MCF 10A (cell line): ENCODE measurements at regions not wholly inside any gene's neighbourhood (a gene's known extent, or its start where the extent isn't known, plus 50 kb on each side); places are given as distances from the start of the nearest gene placed in this dataset.

ENCODE experiments used
- BruUV-seq: library from RNA; stranded (reverse); fragments of 400-500 nt; replicated peaks from 2 replicates; lab custom pipeline; 2021; lab: Mats Ljungman, UMichigan
- CTCF ChIA-PET: fragments of 300-600 bp; sonication (Branson Sonifier 250); formaldehyde crosslinking; extraction: SDS; loops from one replicate; lab custom pipeline; 2021; ENCODE audit warnings: antibody characterized with exemption, inconsistent platforms; lab: Yijun Ruan, JAX
- POLR2A ChIA-PET: fragments of 300-600, 350-650 bp; sonication (Branson Sonifier 250); formaldehyde crosslinking; extraction: SDS; loops from one replicate; lab custom pipeline; 2020; ENCODE audit warnings: antibody characterized with exemption, inconsistent platforms; lab: Yijun Ruan, JAX
- DNase-seq: peaks from one replicate; pipeline ENCODE4 v3.0.0-alpha.2; 2018; ENCODE audit not compliant: unreplicated experiment
- H3K27ac Mint-ChIP-seq: one replicate; pipeline ENCODE4 v1.8.0; 2022; ENCODE audit warnings: mild to moderate bottlenecking, low read depth, mixed read lengths; ENCODE audit not compliant: unreplicated experiment
- H3K27me3 Mint-ChIP-seq: one replicate; pipeline ENCODE4 v1.8.0; 2022; ENCODE audit warnings: mixed read lengths; ENCODE audit not compliant: insufficient read depth, unreplicated experiment
- H3K36me3 Mint-ChIP-seq: one replicate; pipeline ENCODE4 v1.8.0; 2022; ENCODE audit warnings: mild to moderate bottlenecking, moderate library complexity, mixed read lengths; ENCODE audit not compliant: insufficient read depth, unreplicated experiment
- H3K4me1 Mint-ChIP-seq: one replicate; pipeline ENCODE4 v1.8.0; 2022; ENCODE audit warnings: mixed read lengths; ENCODE audit not compliant: insufficient read depth, unreplicated experiment
- H3K4me3 Mint-ChIP-seq: one replicate; pipeline ENCODE4 v1.8.0; 2022; ENCODE audit warnings: mild to moderate bottlenecking, moderate library complexity, mixed read lengths; ENCODE audit not compliant: unreplicated experiment
- H3K9me3 Mint-ChIP-seq: one replicate; pipeline ENCODE4 v1.8.0; 2022; ENCODE audit warnings: mixed read lengths; ENCODE audit not compliant: unreplicated experiment
- CTCF ChIP-seq: fragments of 200-600 bp; IDR thresholded peaks from one replicate; pipeline ENCODE4 v1.8.0; 2022; ENCODE audit warnings: antibody characterized with exemption, mild to moderate bottlenecking; ENCODE audit not compliant: unreplicated experiment
- intact Hi-C: fragments of 100-400 bp; cut with micrococcal nuclease; formaldehyde crosslinking; loops from 2 replicates; pipeline ENCODE4 v1.14.1; 2022

DNA sequence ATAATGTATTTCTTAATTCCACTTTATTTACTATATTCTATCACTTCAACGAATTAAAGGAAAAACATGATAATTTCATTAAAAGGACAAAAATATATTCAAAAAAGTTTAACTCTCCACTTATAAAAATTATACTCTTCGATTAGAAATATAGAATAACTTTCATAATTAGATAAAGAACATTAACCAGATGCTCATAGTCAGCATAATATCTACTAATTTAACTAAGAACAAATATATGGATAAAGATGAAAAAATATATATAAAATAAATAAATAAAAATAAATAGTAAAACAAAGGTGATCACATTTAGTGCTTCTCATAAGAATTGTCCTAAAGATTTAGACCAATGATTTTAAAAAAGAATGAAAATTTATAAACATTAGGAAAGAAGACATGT is 1065.2 kb upstream of the CNTN5 start:
- CTCF ChIA-PET = no interaction called here
- TF ChIP-seq CTCF = no peak
- Mint-ChIP-seq H3K27ac (no peak overlapping the region), H3K4me1 (no peaks in the 10 kb centered on the region), H3K27me3 (peaks cover 84% of the 10 kb centered on the region), H3K36me3 (no peaks in the 10 kb centered on the region), H3K9me3 (no peaks in the 10 kb centered on the region), H3K4me3 (no peak overlapping the region)
- DNase-seq = no peak
- BruUV-seq = no TSS peak
- POLR2A ChIA-PET = no interaction called here
- intact Hi-C loops = no loop called here

- CTCF ChIA-PET = no interaction called here
- TF ChIP-seq CTCF = no peak
- H3K4me3 Mint-ChIP-seq = no peak overlapping the region
- H3K9me3 Mint-ChIP-seq = no peaks in the 10 kb centered on the region
- no peak for DNase-seq
- H3K4me1 Mint-ChIP-seq = no peaks in the 10 kb centered on the region
- POLR2A ChIA-PET = no interaction called here
- no peak overlapping the region for H3K27ac Mint-ChIP-seq
- H3K27me3 Mint-ChIP-seq = peaks cover 87% of the 10 kb centered on the region
- BruUV-seq = no TSS peak
- intact Hi-C loops = no loop called here
- H3K36me3 Mint-ChIP-seq = no peaks in the 10 kb centered on the region
Observed at GRCh38 chr11:97956904-97957303, 1063.8 kb upstream of the CNTN5 start.

DNA sequence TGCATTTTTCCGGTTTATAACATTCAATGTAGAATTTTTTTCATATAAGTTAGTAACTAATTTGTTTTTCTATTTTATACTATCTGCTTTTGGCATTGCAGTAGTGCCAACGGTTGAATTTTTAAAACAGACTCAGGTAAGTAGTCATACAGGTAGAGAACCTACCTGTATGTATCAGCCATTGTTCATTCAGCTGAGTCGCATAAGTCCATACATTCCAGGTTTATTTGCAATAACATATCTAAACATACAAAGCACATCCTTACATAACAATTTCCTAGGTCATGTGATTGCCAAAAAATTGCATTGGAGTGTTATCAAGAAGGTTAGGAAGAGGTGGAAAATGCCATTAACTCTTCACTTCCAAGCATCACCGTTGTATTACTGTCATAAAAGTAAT is 1059.3 kb upstream of the CNTN5 start:
- CTCF ChIA-PET = no interaction called here
- no peak for DNase-seq
- no peak overlapping the region for H3K4me3 Mint-ChIP-seq
- no peak for TF ChIP-seq CTCF
- H3K27me3 Mint-ChIP-seq = peaks cover 67% of the 10 kb centered on the region
- H3K27ac Mint-ChIP-seq = no peak overlapping the region
- peaks cover 6% of the 10 kb centered on the region for H3K4me1 Mint-ChIP-seq
- intact Hi-C loops = no loop called here
- H3K36me3 Mint-ChIP-seq = no peaks in the 10 kb centered on the region
- POLR2A ChIA-PET = no interaction called here
- no peaks in the 10 kb centered on the region for H3K9me3 Mint-ChIP-seq
- BruUV-seq = no TSS peak

DNA sequence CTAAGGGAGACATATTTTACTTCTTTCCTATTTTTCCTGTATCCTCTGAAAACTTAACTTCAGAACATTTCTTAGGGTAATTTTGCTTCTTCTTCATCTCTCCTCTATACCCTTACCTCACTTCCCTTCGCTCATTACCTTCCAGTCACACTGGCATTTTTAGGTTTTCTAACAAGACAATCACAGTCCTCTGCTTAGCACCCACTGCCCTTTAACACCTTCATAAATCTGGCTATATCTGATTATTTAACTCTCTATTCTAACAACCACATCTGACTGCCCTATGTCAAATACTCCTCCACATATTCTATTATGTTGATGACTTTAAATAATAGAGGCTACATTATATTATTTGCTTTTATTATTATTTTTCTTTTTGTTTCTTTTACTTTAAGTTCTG is 1058.0 kb upstream of the CNTN5 start:
- Mint-ChIP-seq H3K27me3 (peaks cover 53% of the 10 kb centered on the region), H3K4me1 (peaks cover 6% of the 10 kb centered on the region), H3K27ac (no peak overlapping the region), H3K9me3 (no peaks in the 10 kb centered on the region), H3K4me3 (no peak overlapping the region), H3K36me3 (no peaks in the 10 kb centered on the region)
- no TSS peak for BruUV-seq
- intact Hi-C loops = no loop called here
- POLR2A ChIA-PET = no interaction called here
- no peak for DNase-seq
- CTCF ChIA-PET = interaction anchor here (0.7 kb wide), 1 partner anchor 1023 kb away, joined by 3 read pairs; no protein-coding TSS in a partner anchor
- no peak for TF ChIP-seq CTCF
